Upper lobe of left lung (tissue), 4 donors: ENCODE measurements at regions not wholly inside any gene's neighbourhood (a gene's known extent, or its start where the extent isn't known, plus 50 kb on each side); places are given as distances from the start of the nearest gene placed in this dataset.

Experiments used
- POLR2A ChIP-seq, 4 donors: fragments of 450-650 bp; IDR thresholded peaks; one replicate each; pipeline ENCODE4 v1.5.1; 2016 to 2017; ENCODE audit warnings: antibody characterized with exemption in 4 of 4, mild to moderate bottlenecking in 2 of 4
- TF ChIP-seq, protein P1 (sequence below), 6 experiments: fragments of 450-650 bp in 4 of 6; fragments of 200-600 bp in 2 of 6; sonication (generic) in 2 of 6; IDR thresholded peaks; one replicate each; pipeline ENCODE4 v1.5.1; 2016 to 2019; ENCODE audit warnings: antibody characterized with exemption in 6 of 6

DNA sequence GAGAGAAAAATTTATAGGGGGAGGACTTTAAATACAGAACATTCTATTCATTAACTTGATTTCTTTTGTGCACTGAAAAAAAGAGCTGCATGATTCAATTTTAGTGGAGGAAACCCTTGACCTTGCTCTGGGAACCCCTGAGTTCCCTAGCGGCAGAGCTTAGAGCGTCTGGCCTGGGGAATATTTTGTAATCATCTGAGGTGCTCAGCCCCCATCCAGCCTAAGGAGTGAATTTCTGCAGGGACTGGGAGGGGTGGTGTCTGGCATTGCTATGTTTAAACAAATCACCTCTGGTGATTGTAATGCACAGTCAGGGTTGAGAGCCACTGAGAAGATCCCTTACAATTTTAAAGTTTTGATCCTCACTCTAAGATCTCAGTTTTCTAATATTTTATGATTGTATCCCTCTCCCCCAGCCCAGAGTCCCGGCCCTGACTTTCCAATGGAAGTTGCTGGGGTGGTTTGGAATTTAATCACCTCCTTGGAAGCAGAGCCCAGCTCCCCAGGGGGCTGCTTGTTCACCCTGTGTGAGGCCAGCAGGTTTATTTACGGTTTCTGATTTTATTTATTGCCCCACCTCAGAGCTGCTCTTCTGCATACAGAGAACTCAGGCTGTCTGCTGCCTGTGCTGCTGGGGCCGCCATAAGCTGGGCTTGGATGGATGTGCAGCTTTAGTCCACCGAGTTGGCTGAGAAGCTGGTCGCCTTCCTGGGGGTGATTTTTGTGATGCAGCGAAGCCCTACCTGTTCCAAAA is 263.1 kb downstream of the LRFN2 start:
- TF ChIP-seq POLR2A (IDR thresholded peaks at IDR 0.05): no peak
- TF ChIP-seq, protein P1, sequence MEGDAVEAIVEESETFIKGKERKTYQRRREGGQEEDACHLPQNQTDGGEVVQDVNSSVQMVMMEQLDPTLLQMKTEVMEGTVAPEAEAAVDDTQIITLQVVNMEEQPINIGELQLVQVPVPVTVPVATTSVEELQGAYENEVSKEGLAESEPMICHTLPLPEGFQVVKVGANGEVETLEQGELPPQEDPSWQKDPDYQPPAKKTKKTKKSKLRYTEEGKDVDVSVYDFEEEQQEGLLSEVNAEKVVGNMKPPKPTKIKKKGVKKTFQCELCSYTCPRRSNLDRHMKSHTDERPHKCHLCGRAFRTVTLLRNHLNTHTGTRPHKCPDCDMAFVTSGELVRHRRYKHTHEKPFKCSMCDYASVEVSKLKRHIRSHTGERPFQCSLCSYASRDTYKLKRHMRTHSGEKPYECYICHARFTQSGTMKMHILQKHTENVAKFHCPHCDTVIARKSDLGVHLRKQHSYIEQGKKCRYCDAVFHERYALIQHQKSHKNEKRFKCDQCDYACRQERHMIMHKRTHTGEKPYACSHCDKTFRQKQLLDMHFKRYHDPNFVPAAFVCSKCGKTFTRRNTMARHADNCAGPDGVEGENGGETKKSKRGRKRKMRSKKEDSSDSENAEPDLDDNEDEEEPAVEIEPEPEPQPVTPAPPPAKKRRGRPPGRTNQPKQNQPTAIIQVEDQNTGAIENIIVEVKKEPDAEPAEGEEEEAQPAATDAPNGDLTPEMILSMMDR (IDR thresholded peaks at IDR 0.05): no peak
